ENCODE measurements at regions not wholly inside any gene's neighbourhood (a gene's known extent, or its start where the extent isn't known, plus 50 kb on each side); places are given as distances from the start of the nearest gene placed in this dataset.

GRCh38 chr16:49023050-49023449, 258.6 kb downstream of the CBLN1 start:
- intact Hi-C loops (cut with DNase I; ENCODE audit: low total_unique reads) = no loop called here
- peaks cover 0 to 31% (median 0%) of the 10 kb centered on the region in 4 donors for H3K4me1 ChIP-seq
- no peak overlapping the region for H3K27ac ChIP-seq
- H3K36me3 ChIP-seq = no peaks in the 10 kb centered on the region
- DNase-seq = peak in 1 of 2 donors; percentile 38
- H3K27me3 ChIP-seq = peaks cover 0 to 30% (median 0%) of the 10 kb centered on the region in 3 donors
- H3K4me3 ChIP-seq = no peak overlapping the region
- 11 to 27% (median 20%) methylated on average over 4 of the region's 4 CpGs for WGBS, 5 donors
- no peak for TF ChIP-seq POLR2A (IDR thresholded peaks at IDR 0.05)
- TF ChIP-seq CTCF (IDR thresholded peaks at IDR 0.05) = no peak
- no peak for TF ChIP-seq POLR2AphosphoS5 (IDR thresholded peaks at IDR 0.05)
- no peak for TF ChIP-seq EP300 (IDR thresholded peaks at IDR 0.05)
- H3K9me3 ChIP-seq = no peaks in the 10 kb centered on the region

GRCh38 chr16:49022351-49022963, 259.2 kb downstream of the CBLN1 start:
- Histone ChIP-seq H3K4me3 (no peak overlapping the region), H3K27me3 (peaks cover 0 to 32% (median 0%) of the 10 kb centered on the region in 3 donors), H3K4me1 (peaks cover 0 to 31% (median 0%) of the 10 kb centered on the region in 4 donors), H3K36me3 (no peaks in the 10 kb centered on the region), H3K27ac (no peak overlapping the region), H3K9me3 (no peaks in the 10 kb centered on the region)
- TF ChIP-seq POLR2A (IDR thresholded peaks at IDR 0.05) (no peak), CTCF (IDR thresholded peaks at IDR 0.05) (no peak), EP300 (IDR thresholded peaks at IDR 0.05) (no peak), POLR2AphosphoS5 (IDR thresholded peaks at IDR 0.05) (no peak)
- 75 to 89% (median 79%) methylated on average over 12 of the region's 12 CpGs for WGBS, 5 donors
- intact Hi-C loops (cut with DNase I; ENCODE audit: low total_unique reads) = no loop called here
- DNase-seq = no peak

GRCh38 chr16:49021136-49021535, 260.5 kb downstream of the CBLN1 start:
- no peaks in the 10 kb centered on the region for H3K36me3 ChIP-seq
- H3K4me1 ChIP-seq = peaks cover 0 to 31% (median 0%) of the 10 kb centered on the region in 4 donors
- intact Hi-C loops (cut with DNase I; ENCODE audit: low total_unique reads) = no loop called here
- peak in 1 of 2 donors; percentile 58 for DNase-seq
- no peaks in the 10 kb centered on the region for H3K9me3 ChIP-seq
- H3K4me3 ChIP-seq = no peak overlapping the region
- no peak for TF ChIP-seq POLR2A (IDR thresholded peaks at IDR 0.05)
- TF ChIP-seq POLR2AphosphoS5 (IDR thresholded peaks at IDR 0.05) = no peak
- TF ChIP-seq EP300 (IDR thresholded peaks at IDR 0.05) = no peak
- no peak for TF ChIP-seq CTCF (IDR thresholded peaks at IDR 0.05)
- 24 to 43% (median 35%) methylated on average over 9 of the region's 9 CpGs for WGBS, 5 donors
- H3K27ac ChIP-seq = no peak overlapping the region
- peaks cover 0 to 32% (median 0%) of the 10 kb centered on the region in 3 donors for H3K27me3 ChIP-seq

GRCh38 chr16:49020436-49020835, 261.2 kb downstream of the CBLN1 start:
- no peaks in the 10 kb centered on the region for H3K36me3 ChIP-seq
- no peaks in the 10 kb centered on the region for H3K9me3 ChIP-seq
- no peak overlapping the region for H3K27ac ChIP-seq
- no peak for TF ChIP-seq POLR2A (IDR thresholded peaks at IDR 0.05)
- no peak for TF ChIP-seq CTCF (IDR thresholded peaks at IDR 0.05)
- no peak for TF ChIP-seq EP300 (IDR thresholded peaks at IDR 0.05)
- TF ChIP-seq POLR2AphosphoS5 (IDR thresholded peaks at IDR 0.05) = no peak
- no peak for DNase-seq
- 57 to 68% (median 59%) methylated on average over 5 of the region's 5 CpGs for WGBS, 5 donors
- peaks cover 0 to 33% (median 0%) of the 10 kb centered on the region in 3 donors for H3K27me3 ChIP-seq
- no peak overlapping the region for H3K4me3 ChIP-seq
- intact Hi-C loops (cut with DNase I; ENCODE audit: low total_unique reads) = no loop called here
- H3K4me1 ChIP-seq = peaks cover 0 to 31% (median 0%) of the 10 kb centered on the region in 4 donors
